DOHH2 (cell line): ENCODE measurements at regions not wholly inside any gene's neighbourhood (a gene's known extent, or its start where the extent isn't known, plus 50 kb on each side); places are given as distances from the start of the nearest gene placed in this dataset.

Experiments
- H3F3A ChIP-seq: fragments of 200-600 bp; sonication (generic), shearing (Covaris generic); 2 replicates; pipeline ENCODE4 v1.6.0; 2016; ENCODE audit warnings: antibody characterized with exemption, mild to moderate bottlenecking; ENCODE audit not compliant: control insufficient read depth, insufficient read depth
- H3K27ac ChIP-seq: fragments of 200-600 bp; sonication (generic); 2 replicates; pipeline ENCODE4 v1.5.1; 2014; ENCODE audit warnings: low read depth, mild to moderate bottlenecking, low read length, moderate library complexity
- H3K27me3 ChIP-seq: fragments of 200-600 bp; sonication (generic); 2 replicates; pipeline ENCODE4 v1.6.1; 2014; ENCODE audit warnings: mild to moderate bottlenecking, low read length, mixed read lengths; ENCODE audit not compliant: control insufficient read depth
- H3K36me3 ChIP-seq: fragments of 200-600 bp; sonication (generic); 2 replicates; pipeline ENCODE4 v1.6.1; 2014; ENCODE audit warnings: mild to moderate bottlenecking, low read length, moderate library complexity, mixed read lengths; ENCODE audit not compliant: control insufficient read depth
- H3K4me1 ChIP-seq: fragments of 200-600 bp; sonication (generic); 2 replicates; pipeline ENCODE4 v1.6.1; 2014; ENCODE audit warnings: mild to moderate bottlenecking, low read length, mixed read lengths; ENCODE audit not compliant: control insufficient read depth
- H3K4me2 ChIP-seq: fragments of 200-600 bp; sonication (generic); 2 replicates; pipeline ENCODE4 v1.6.0; 2014; ENCODE audit warnings: mild to moderate bottlenecking, low read length, moderate library complexity
- H3K4me3 ChIP-seq: fragments of 200-600 bp; sonication (generic); 2 replicates; pipeline ENCODE4 v1.5.1; 2014; ENCODE audit warnings: mild to moderate bottlenecking, low read length, mixed read lengths
- H3K79me2 ChIP-seq: fragments of 200-600 bp; sonication (generic); 2 replicates; pipeline ENCODE4 v1.6.1; 2014; ENCODE audit warnings: mild to moderate bottlenecking, low read length, mixed read lengths; ENCODE audit not compliant: control insufficient read depth
- H3K9me2 ChIP-seq: fragments of 200-600 bp; sonication (generic); replicated peaks from 2 replicates; pipeline ENCODE4 v1.6.1; 2014; ENCODE audit warnings: mild to moderate bottlenecking, low read length, mixed read lengths; ENCODE audit not compliant: control insufficient read depth
- H3K9me3 ChIP-seq: fragments of 200-600 bp; sonication (generic); 2 replicates; pipeline ENCODE4 v1.6.1; 2014; ENCODE audit warnings: antibody characterized with exemption, low read length, mixed read lengths; ENCODE audit not compliant: control insufficient read depth, insufficient read depth
- H4K20me1 ChIP-seq: fragments of 200-600 bp; sonication (generic); 2 replicates; pipeline ENCODE4 v1.6.0; 2014; ENCODE audit warnings: low read depth, mild to moderate bottlenecking, antibody characterized with exemption, low read length, moderate library complexity; ENCODE audit not compliant: control insufficient read depth, insufficient read depth
- EZH2phosphoT487 ChIP-seq: fragments of 200-600 bp; sonication (generic); IDR thresholded peaks from 2 replicates; pipeline ENCODE4 v1.6.1; 2017; ENCODE audit warnings: borderline replicate concordance, mild to moderate bottlenecking, antibody characterized with exemption, low read length, moderate library complexity, mixed read lengths
- TF ChIP-seq, protein P1 (sequence below): fragments of 200-600 bp; sonication (generic); IDR thresholded peaks from one replicate; pipeline ENCODE4 v1.5.1; 2014; ENCODE audit warnings: antibody characterized with exemption, mild to moderate bottlenecking, low read depth, low read length; ENCODE audit not compliant: poor library complexity, severe bottlenecking

- Histone ChIP-seq H4K20me1 (no peaks in the 10 kb centered on the region), H3K36me3 (no peaks in the 10 kb centered on the region), H3K27me3 (no peaks in the 10 kb centered on the region), H3K27ac (no peak overlapping the region), H3K4me2 (no peak overlapping the region), H3K79me2 (no peaks in the 10 kb centered on the region), H3K4me3 (no peak overlapping the region), H3F3A (no peaks in the 10 kb centered on the region), H3K9me2 (no peaks in the 10 kb centered on the region), H3K4me1 (no peaks in the 10 kb centered on the region), H3K9me3 (peaks cover 3% of the 10 kb centered on the region; the same call in 1 of the 2 replicates)
- TF ChIP-seq, protein P1, sequence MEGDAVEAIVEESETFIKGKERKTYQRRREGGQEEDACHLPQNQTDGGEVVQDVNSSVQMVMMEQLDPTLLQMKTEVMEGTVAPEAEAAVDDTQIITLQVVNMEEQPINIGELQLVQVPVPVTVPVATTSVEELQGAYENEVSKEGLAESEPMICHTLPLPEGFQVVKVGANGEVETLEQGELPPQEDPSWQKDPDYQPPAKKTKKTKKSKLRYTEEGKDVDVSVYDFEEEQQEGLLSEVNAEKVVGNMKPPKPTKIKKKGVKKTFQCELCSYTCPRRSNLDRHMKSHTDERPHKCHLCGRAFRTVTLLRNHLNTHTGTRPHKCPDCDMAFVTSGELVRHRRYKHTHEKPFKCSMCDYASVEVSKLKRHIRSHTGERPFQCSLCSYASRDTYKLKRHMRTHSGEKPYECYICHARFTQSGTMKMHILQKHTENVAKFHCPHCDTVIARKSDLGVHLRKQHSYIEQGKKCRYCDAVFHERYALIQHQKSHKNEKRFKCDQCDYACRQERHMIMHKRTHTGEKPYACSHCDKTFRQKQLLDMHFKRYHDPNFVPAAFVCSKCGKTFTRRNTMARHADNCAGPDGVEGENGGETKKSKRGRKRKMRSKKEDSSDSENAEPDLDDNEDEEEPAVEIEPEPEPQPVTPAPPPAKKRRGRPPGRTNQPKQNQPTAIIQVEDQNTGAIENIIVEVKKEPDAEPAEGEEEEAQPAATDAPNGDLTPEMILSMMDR: no peak
- no peak for TF ChIP-seq EZH2phosphoT487
Measured at GRCh38 chr4:175190654-175191053, 272.5 kb downstream of the ADAM29 start.

DNA sequence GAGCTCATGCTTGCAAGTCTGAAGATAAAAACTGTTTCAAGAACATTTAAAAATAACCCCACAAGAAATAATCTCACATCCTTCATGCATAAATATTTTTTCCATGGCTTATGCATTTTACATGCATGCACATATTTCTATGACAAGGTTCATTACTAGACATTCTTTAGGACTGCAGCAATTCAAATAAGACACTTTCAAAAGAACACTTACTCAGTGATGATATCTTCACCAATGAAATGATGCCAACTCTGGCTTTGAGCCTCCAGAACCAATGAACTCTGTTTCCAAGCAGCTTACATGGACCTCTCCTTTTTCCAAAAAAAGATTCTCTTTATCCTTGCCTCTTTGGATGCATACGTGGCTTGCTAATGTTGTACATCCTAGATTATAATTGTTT, 279.9 kb downstream of the ADAM29 start:
- no peaks in the 10 kb centered on the region for H3K36me3 ChIP-seq
- no peaks in the 10 kb centered on the region for H3K79me2 ChIP-seq
- H3K9me3 ChIP-seq: no peaks in the 10 kb centered on the region; the same call in 1 of the 2 replicates
- no peaks in the 10 kb centered on the region for H3K4me1 ChIP-seq
- no peaks in the 10 kb centered on the region for H3F3A ChIP-seq
- no peaks in the 10 kb centered on the region for H4K20me1 ChIP-seq
- no peak overlapping the region for H3K27ac ChIP-seq
- H3K27me3 ChIP-seq: no peaks in the 10 kb centered on the region
- TF ChIP-seq, protein P1: no peak
- no peak for TF ChIP-seq EZH2phosphoT487
- H3K4me2 ChIP-seq: no peak overlapping the region
- no peaks in the 10 kb centered on the region for H3K9me2 ChIP-seq
- H3K4me3 ChIP-seq: no peak overlapping the region

DNA sequence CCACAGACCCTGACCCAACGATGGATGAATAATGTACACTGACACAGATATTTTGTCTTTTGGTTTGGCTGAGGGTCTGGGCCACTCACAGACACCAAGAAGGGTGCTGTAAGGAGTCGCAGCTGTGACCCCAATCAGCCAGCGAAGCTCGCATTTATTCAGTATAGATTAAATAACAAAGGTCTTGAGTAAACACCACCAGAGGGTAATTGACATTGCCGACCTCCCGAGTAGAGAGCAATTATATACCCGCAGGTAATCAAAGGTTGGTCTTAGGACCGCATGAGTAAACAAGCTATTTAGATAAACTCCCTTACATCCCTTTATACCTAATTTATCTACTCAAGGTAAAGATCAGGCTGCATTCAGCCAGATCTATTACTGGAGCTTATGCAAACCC, 297.1 kb downstream of the ADAM29 start:
- no peak overlapping the region for H3K27ac ChIP-seq
- H4K20me1 ChIP-seq: no peaks in the 10 kb centered on the region
- H3F3A ChIP-seq: no peaks in the 10 kb centered on the region
- no peaks in the 10 kb centered on the region for H3K79me2 ChIP-seq
- no peak overlapping the region for H3K4me2 ChIP-seq
- H3K36me3 ChIP-seq: no peaks in the 10 kb centered on the region
- peaks cover 28% of the 10 kb centered on the region; the same call in 1 of the 2 replicates for H3K9me3 ChIP-seq
- no peaks in the 10 kb centered on the region for H3K27me3 ChIP-seq
- H3K9me2 ChIP-seq: no peaks in the 10 kb centered on the region
- no peaks in the 10 kb centered on the region for H3K4me1 ChIP-seq
- no peak overlapping the region for H3K4me3 ChIP-seq
- TF ChIP-seq, protein P1: no peak
- TF ChIP-seq EZH2phosphoT487: no peak

DNA sequence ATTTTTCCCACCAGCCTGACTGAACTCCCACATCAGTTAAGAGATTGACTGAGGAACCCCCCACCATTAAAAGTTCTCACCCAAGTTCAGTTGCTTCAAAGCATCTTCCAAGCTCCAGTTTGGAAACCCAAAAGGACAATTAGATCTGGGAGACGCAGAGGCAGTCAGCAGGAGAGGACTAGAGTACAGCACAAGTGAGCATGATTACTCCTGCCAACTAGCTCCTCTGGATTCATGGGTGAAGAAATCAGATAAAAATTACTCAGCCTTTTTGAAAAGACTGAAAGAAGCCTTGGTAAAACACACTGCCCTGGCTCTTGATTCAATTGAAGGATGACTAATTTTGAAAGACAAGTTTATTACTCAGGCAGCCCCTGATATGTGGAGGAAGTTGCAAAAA, 297.5 kb downstream of the ADAM29 start:
- Histone ChIP-seq H3K27ac (no peak overlapping the region), H3K4me1 (no peaks in the 10 kb centered on the region), H3K9me3 (peaks cover 28% of the 10 kb centered on the region; the same call in 1 of the 2 replicates), H4K20me1 (no peaks in the 10 kb centered on the region), H3F3A (no peaks in the 10 kb centered on the region), H3K4me2 (no peak overlapping the region), H3K4me3 (no peak overlapping the region), H3K36me3 (no peaks in the 10 kb centered on the region), H3K9me2 (no peaks in the 10 kb centered on the region), H3K79me2 (no peaks in the 10 kb centered on the region), H3K27me3 (no peaks in the 10 kb centered on the region)
- TF ChIP-seq, protein P1: no peak
- no peak for TF ChIP-seq EZH2phosphoT487
